Caco-2 (cell line): ENCODE measurements at regions not wholly inside any gene's neighbourhood (a gene's known extent, or its start where the extent isn't known, plus 50 kb on each side); places are given as distances from the start of the nearest gene placed in this dataset.

Experiments
- BruUV-seq: library from RNA; stranded (reverse); fragments of 400-500 nt; replicated peaks from 2 replicates; lab custom pipeline; 2021; lab: Mats Ljungman, UMichigan
- CTCF ChIA-PET: fragments of 300-600 bp; sonication (Branson Sonifier 250); formaldehyde crosslinking; loops from one replicate; lab custom pipeline; 2022; ENCODE audit warnings: antibody characterized with exemption; lab: Charles Lee
- POLR2A ChIA-PET: fragments of 300-600 bp; sonication (Branson Sonifier 250); formaldehyde crosslinking; loops from one replicate; lab custom pipeline; 2022; ENCODE audit warnings: antibody characterized with exemption; lab: Charles Lee
- DNase-seq, 2 experiments: peaks; one replicate each; pipeline versions ENCODE4 v3.0.0 to v3.0.0-alpha.2; 2020 to 2022
- H3K27me3 ChIP-seq: replicated peaks from 2 replicates; pipeline ENCODE4 v1.6.0; 2011; ENCODE audit warnings: low read length; ENCODE audit not compliant: control insufficient read depth, insufficient read depth
- H3K36me3 ChIP-seq: 2 replicates; pipeline ENCODE4 v1.5.1; 2011; ENCODE audit warnings: low read length; ENCODE audit not compliant: control insufficient read depth, insufficient read depth
- H3K4me1 ChIP-seq: fragments of 250-450 bp; sonication (Bioruptor Pico); 2 replicates; pipeline ENCODE4 v1.5.1; 2020; ENCODE audit warnings: mild to moderate bottlenecking
- H3K4me3 ChIP-seq: 2 replicates; pipeline ENCODE4 v1.5.1; 2011; ENCODE audit warnings: low read depth, mild to moderate bottlenecking, control low read depth, low read length
- H3K9me3 ChIP-seq: fragments of 250-450 bp; sonication (Bioruptor Pico); 2 replicates; pipeline ENCODE4 v1.5.1; 2020; ENCODE audit warnings: mild to moderate bottlenecking, moderate library complexity
- H3K27ac Mint-ChIP-seq: one replicate; pipeline ENCODE4 v1.8.0; 2022; ENCODE audit warnings: mixed read lengths; ENCODE audit not compliant: unreplicated experiment
- H3K27me3 Mint-ChIP-seq: one replicate; pipeline ENCODE4 v1.8.0; 2022; ENCODE audit warnings: mixed read lengths; ENCODE audit not compliant: insufficient read depth, unreplicated experiment
- H3K36me3 Mint-ChIP-seq: one replicate; pipeline ENCODE4 v1.8.0; 2022; ENCODE audit warnings: mild to moderate bottlenecking, mixed read lengths; ENCODE audit not compliant: insufficient read depth, unreplicated experiment
- H3K4me1 Mint-ChIP-seq: one replicate; pipeline ENCODE4 v1.8.0; 2022; ENCODE audit warnings: low read depth, mixed read lengths; ENCODE audit not compliant: unreplicated experiment
- H3K4me3 Mint-ChIP-seq: one replicate; pipeline ENCODE4 v1.8.0; 2022; ENCODE audit warnings: mild to moderate bottlenecking, moderate library complexity, mixed read lengths; ENCODE audit not compliant: unreplicated experiment
- H3K9me3 Mint-ChIP-seq: one replicate; pipeline ENCODE4 v1.8.0; 2022; ENCODE audit warnings: mixed read lengths; ENCODE audit not compliant: unreplicated experiment
- intact Hi-C: fragments of 100-400 bp; cut with micrococcal nuclease; formaldehyde crosslinking; loops from one replicate; pipeline ENCODE4 v1.10.0; 2022; ENCODE audit not compliant: unreplicated experiment
- TF ChIP-seq, protein P1 (sequence below), 2 experiments: fragments of 200-600 bp in 1 of 2; IDR thresholded peaks; 1 replicate in 1 of 2; 2 replicates in 1 of 2; pipeline versions ENCODE4 v1.5.1 to v1.8.0; 2011 to 2022; ENCODE audit warnings: antibody characterized with exemption in 1 of 2, control low read depth in 1 of 2, inconsistent platforms in 1 of 2, low read depth in 1 of 2, low read length in 1 of 2, mild to moderate bottlenecking in 1 of 2, moderate library complexity in 1 of 2; ENCODE audit not compliant: insufficient read depth in 1 of 2, severe bottlenecking in 1 of 2, unreplicated experiment in 1 of 2

DNA sequence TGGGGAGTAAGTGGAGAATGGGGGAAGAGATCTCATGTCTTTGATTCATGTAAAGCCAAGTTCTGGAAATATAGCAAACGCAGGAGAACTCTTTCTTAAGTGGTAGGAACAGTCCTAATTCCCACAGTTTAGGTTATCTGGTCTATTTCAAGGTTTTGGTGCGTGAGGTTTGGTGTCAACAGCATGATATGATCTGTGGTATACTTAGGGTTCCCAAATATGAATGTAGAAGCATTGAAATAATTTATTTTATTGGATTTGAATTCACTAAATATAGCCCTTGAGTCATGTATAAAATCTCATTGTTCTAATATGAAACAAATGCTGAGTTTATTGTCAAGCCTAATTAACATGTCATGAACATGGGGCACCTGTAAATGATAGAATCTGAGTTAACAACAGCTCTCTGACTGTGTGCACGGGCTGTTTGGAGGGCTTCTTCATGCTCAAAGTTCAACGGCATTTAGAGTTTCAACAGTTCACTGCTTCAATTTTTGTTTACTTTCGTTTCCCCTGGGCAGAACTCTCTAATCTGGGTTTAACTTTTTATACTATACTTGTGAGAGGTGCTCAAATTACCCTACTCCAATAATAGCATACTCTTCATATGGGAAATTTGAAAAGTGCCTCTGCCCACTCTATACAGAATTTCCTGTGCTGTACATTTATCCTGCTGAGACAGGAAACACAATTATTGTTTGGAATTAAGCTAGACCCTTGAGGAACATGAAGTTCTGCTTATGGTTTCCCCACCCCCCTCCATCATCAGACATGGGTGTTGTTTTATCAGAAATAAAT lies 236.3 kb upstream of the ZNF217 start:
- DNase-seq: no peak

DNA sequence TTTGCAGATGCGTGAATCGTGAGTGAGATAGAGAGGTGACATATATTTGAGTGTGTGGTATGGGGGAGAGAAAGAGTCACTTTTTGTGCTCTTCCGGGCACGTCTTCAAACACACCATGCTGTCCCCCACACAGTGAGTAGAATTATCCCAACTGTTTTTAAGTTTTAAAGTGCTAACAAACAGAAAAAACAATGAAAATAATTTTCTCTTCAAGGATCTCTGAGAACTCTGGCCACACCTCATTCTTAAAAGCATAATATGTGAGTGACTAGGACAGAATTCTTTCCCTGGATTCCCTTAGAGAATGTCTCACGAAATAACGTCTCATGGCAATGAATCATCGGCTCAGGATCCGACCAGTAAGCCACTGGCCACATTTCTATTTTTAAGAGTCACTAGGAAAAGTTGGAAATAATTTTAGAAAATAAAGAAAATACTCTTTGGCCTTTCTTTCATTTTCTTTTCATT lies 235.7 kb upstream of the ZNF217 start:
- ChIA-PET POLR2A (no interaction called here), CTCF (interaction anchor here (0.6 to 1.2 kb wide), 3 partner anchors 23 to 44 kb away, joined by 3 to 4 read pairs (median 3); no protein-coding TSS in a partner anchor)
- intact Hi-C loops: loop anchor here (1.0 to 2.0 kb wide), 4 partner anchors 28 to 64 kb away; no protein-coding TSS in a partner anchor

More for the DNA sequence above, 236.3 kb upstream of the ZNF217 start:
- TF ChIP-seq, protein P1, sequence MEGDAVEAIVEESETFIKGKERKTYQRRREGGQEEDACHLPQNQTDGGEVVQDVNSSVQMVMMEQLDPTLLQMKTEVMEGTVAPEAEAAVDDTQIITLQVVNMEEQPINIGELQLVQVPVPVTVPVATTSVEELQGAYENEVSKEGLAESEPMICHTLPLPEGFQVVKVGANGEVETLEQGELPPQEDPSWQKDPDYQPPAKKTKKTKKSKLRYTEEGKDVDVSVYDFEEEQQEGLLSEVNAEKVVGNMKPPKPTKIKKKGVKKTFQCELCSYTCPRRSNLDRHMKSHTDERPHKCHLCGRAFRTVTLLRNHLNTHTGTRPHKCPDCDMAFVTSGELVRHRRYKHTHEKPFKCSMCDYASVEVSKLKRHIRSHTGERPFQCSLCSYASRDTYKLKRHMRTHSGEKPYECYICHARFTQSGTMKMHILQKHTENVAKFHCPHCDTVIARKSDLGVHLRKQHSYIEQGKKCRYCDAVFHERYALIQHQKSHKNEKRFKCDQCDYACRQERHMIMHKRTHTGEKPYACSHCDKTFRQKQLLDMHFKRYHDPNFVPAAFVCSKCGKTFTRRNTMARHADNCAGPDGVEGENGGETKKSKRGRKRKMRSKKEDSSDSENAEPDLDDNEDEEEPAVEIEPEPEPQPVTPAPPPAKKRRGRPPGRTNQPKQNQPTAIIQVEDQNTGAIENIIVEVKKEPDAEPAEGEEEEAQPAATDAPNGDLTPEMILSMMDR (IDR thresholded peaks at IDR 0.05; ENCODE audit: insufficient read depth in 1 of 2, low read depth in 1 of 2, low read length in 1 of 2, severe bottlenecking in 1 of 2, unreplicated experiment in 1 of 2): no peak
- Histone ChIP-seq H3K4me3 (no peak overlapping the region), H3K27me3 (no peaks in the 10 kb centered on the region), H3K9me3 (no peaks in the 10 kb centered on the region), H3K4me1 (peaks cover 38% of the 10 kb centered on the region), H3K36me3 (no peaks in the 10 kb centered on the region)
- ChIA-PET POLR2A (interaction anchor here (0.6 kb wide), 1 partner anchor 92 kb away, joined by 5 read pairs; no protein-coding TSS in a partner anchor), CTCF (interaction anchor here (1.0 to 1.2 kb wide), 2 partner anchors 22 to 250 kb away, joined by 4 to 6 read pairs; no protein-coding TSS in a partner anchor)
- Mint-ChIP-seq H3K27ac (peak overlapping the region; percentile 81), H3K4me1 (peaks cover 41% of the 10 kb centered on the region), H3K27me3 (no peaks in the 10 kb centered on the region), H3K4me3 (peak overlapping the region; percentile 65), H3K36me3 (no peaks in the 10 kb centered on the region), H3K9me3 (peaks cover 9% of the 10 kb centered on the region)
- BruUV-seq: TSS peak; percentile 87
- intact Hi-C loops: loop anchor here (1.0 to 2.0 kb wide), 5 partner anchors 29 to 85 kb away; no protein-coding TSS in a partner anchor

More for the DNA sequence above, 235.7 kb upstream of the ZNF217 start:
- peak in 1 of 2 experiments; percentile 42 for DNase-seq
- peak overlapping the region; percentile 81 for H3K27ac Mint-ChIP-seq
- no TSS peak for BruUV-seq
- H3K4me3 ChIP-seq: no peak overlapping the region
- H3K4me1 Mint-ChIP-seq: peaks cover 45% of the 10 kb centered on the region
- H3K27me3 ChIP-seq: no peaks in the 10 kb centered on the region
- no peaks in the 10 kb centered on the region for H3K36me3 Mint-ChIP-seq
- H3K9me3 ChIP-seq: no peaks in the 10 kb centered on the region
- no peaks in the 10 kb centered on the region for H3K27me3 Mint-ChIP-seq
- H3K4me3 Mint-ChIP-seq: peak overlapping the region; percentile 65
- H3K36me3 ChIP-seq: no peaks in the 10 kb centered on the region
- peaks cover 38% of the 10 kb centered on the region for H3K4me1 ChIP-seq
- TF ChIP-seq, protein P1 (IDR thresholded peaks at IDR 0.05; ENCODE audit: insufficient read depth in 1 of 2, low read depth in 1 of 2, low read length in 1 of 2, severe bottlenecking in 1 of 2, unreplicated experiment in 1 of 2): no peak
- H3K9me3 Mint-ChIP-seq: peaks cover 9% of the 10 kb centered on the region
